HG03558 (cell line): ENCODE measurements at regions not wholly inside any gene's neighbourhood (a gene's known extent, or its start where the extent isn't known, plus 50 kb on each side); places are given as distances from the start of the nearest gene placed in this dataset.
"Not testable (repeated sequence)": the region's sequence is repeated elsewhere in the genome, so short reads cannot be mapped to it uniquely, and the experiment has no call there.

Experiments used
- ATAC-seq: cut with Tn5 transposase; IDR thresholded peaks from one replicate; pipeline ENCODE4 v1.9.1; 2021; ENCODE audit warnings: moderate number of reproducible peaks; ENCODE audit not compliant: unreplicated experiment; ENCODE audit errors: extremely low read depth

GRCh38 chr3:181915551-181915950, 203.8 kb downstream of the SOX2 start:
- ATAC-seq = no peak

- ATAC-seq = no peak
Observed at GRCh38 chr3:181916013-181916412, 204.3 kb downstream of the SOX2 start.

GRCh38 chr3:181917027-181917426, 205.3 kb downstream of the SOX2 start:
- ATAC-seq = no peak

GRCh38 chr3:181919375-181919774, 207.7 kb downstream of the SOX2 start:
- no peak for ATAC-seq

- no peak for ATAC-seq
Observed at GRCh38 chr3:181920409-181920808, 208.7 kb downstream of the SOX2 start.

- peak; percentile 94 for ATAC-seq
Observed at GRCh38 chr3:181921220-181921619, 209.5 kb downstream of the SOX2 start.

- not testable (repeated sequence) for ATAC-seq
Observed at GRCh38 chr3:181925841-181926240, 214.1 kb downstream of the SOX2 start.

GRCh38 chr3:181929501-181929900, 217.8 kb downstream of the SOX2 start:
- ATAC-seq = no peak

GRCh38 chr3:181930105-181930504, 218.4 kb downstream of the SOX2 start:
- no peak for ATAC-seq

- ATAC-seq = peak; percentile 44
Observed at GRCh38 chr3:181932039-181932438, 220.3 kb downstream of the SOX2 start.

- no peak for ATAC-seq
Observed at GRCh38 chr3:181933052-181933618, 221.4 kb downstream of the SOX2 start.

GRCh38 chr3:181935915-181936314, 224.2 kb downstream of the SOX2 start:
- ATAC-seq = no peak

- ATAC-seq = no peak
Observed at GRCh38 chr3:181936774-181937173, 225.0 kb downstream of the SOX2 start.

- not testable (repeated sequence) for ATAC-seq
Observed at GRCh38 chr3:181938580-181938979, 226.9 kb downstream of the SOX2 start.

GRCh38 chr3:181940703-181941102, 229.0 kb downstream of the SOX2 start:
- no peak for ATAC-seq

- ATAC-seq = peak; percentile 76
Observed at GRCh38 chr3:181941250-181941649, 229.5 kb downstream of the SOX2 start.

- ATAC-seq = no peak
Observed at GRCh38 chr3:181943285-181943684, 231.6 kb downstream of the SOX2 start.

GRCh38 chr3:181947606-181948005, 235.9 kb downstream of the SOX2 start:
- ATAC-seq = no peak

GRCh38 chr3:181948286-181948685, 236.6 kb downstream of the SOX2 start:
- ATAC-seq = no peak

GRCh38 chr3:181952221-181952620, 240.5 kb downstream of the SOX2 start:
- ATAC-seq = no peak

GRCh38 chr3:181952929-181953328, 241.2 kb downstream of the SOX2 start:
- ATAC-seq = no peak

- ATAC-seq = peak; percentile 64
Observed at GRCh38 chr3:181955566-181955965, 243.8 kb downstream of the SOX2 start.

- ATAC-seq = no peak
Observed at GRCh38 chr3:181956122-181956521, 244.4 kb downstream of the SOX2 start.
